GM12878 (cell line): ENCODE measurements at regions not wholly inside any gene's neighbourhood (a gene's known extent, or its start where the extent isn't known, plus 50 kb on each side); places are given as distances from the start of the nearest gene placed in this dataset.

Source experiments
- HDGF ChIP-seq: fragments of 450-650 bp; IDR thresholded peaks from 2 replicates; pipeline ENCODE4 v1.6.1; 2016; ENCODE audit warnings: antibody characterized with exemption
- NFYB ChIP-seq: IDR thresholded peaks from 2 replicates; pipeline ENCODE4 v1.6.1; 2011; ENCODE audit warnings: low read depth, mild to moderate bottlenecking, low read length, improper control_type of control experiment, moderate library complexity; ENCODE audit not compliant: insufficient read depth
- POLR2AphosphoS2 ChIP-seq: IDR thresholded peaks from 2 replicates; pipeline ENCODE4 v1.6.1; 2011; ENCODE audit warnings: low read depth, mild to moderate bottlenecking, low read length, improper control_type of control experiment, moderate library complexity
- POLR2AphosphoS5 ChIP-seq: IDR thresholded peaks from 2 replicates; pipeline ENCODE4 v1.6.1; 2011; ENCODE audit warnings: mild to moderate bottlenecking, low read length, inconsistent platforms
- RAD21 ChIP-seq: IDR thresholded peaks from 2 replicates; pipeline ENCODE4 v1.6.1; 2011; ENCODE audit warnings: mild to moderate bottlenecking, low read depth, low read length, moderate library complexity; ENCODE audit not compliant: insufficient read depth
- YBX1 ChIP-seq: fragments of 450-650 bp; IDR thresholded peaks from 2 replicates; pipeline ENCODE4 v1.6.1; 2016; ENCODE audit warnings: antibody characterized with exemption
- TF ChIP-seq, protein P1 (sequence below): fragments of 450-650 bp; IDR thresholded peaks from 2 replicates; pipeline ENCODE4 v1.6.1; 2018; ENCODE audit warnings: mild to moderate bottlenecking, low read depth, moderate library complexity; ENCODE audit not compliant: partially characterized antibody
- TF ChIP-seq, protein P2 (sequence below): fragments of 450-650 bp; formaldehyde crosslinking; IDR thresholded peaks from 2 replicates; pipeline ENCODE4 v1.4.0; 2020; ENCODE audit warnings: mild to moderate bottlenecking, moderate library complexity

DNA sequence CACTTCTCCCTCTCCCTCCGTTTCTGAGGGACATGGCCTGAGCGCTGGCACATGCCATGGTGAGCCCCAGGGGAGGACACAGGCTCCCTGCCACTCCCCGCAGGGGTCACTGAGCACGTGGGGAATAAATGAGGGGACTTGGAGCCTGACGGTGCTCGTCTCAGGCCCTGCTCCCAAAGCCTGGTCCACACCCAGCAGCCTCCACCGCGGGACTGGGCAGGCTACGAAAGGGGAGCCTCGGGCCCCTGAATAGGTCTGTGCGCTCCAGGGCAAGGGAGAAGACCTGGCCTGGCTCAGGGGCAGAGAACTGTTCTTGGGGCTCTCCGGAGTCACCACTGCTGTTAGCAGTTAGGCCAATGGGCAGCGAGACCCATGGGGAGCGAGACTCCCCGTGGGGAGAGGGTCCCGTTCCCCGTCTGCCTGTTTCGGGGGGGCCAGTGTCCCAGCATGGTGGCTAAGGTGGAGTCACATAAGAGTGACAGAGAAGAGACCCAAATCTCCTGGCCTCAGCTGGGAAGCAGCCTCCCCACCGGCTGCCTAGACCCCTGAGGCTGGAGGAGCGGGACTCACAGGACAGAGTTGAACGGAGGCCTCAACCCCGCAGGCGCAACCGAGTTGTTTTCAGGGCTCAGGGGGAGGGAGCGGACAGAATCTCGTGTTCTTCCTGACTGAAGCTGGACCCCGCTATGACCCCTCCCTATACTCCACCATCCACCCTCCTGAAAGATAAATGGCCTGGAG is 329.8 kb upstream of the SFSWAP start (continued):
- TF ChIP-seq, protein P1, sequence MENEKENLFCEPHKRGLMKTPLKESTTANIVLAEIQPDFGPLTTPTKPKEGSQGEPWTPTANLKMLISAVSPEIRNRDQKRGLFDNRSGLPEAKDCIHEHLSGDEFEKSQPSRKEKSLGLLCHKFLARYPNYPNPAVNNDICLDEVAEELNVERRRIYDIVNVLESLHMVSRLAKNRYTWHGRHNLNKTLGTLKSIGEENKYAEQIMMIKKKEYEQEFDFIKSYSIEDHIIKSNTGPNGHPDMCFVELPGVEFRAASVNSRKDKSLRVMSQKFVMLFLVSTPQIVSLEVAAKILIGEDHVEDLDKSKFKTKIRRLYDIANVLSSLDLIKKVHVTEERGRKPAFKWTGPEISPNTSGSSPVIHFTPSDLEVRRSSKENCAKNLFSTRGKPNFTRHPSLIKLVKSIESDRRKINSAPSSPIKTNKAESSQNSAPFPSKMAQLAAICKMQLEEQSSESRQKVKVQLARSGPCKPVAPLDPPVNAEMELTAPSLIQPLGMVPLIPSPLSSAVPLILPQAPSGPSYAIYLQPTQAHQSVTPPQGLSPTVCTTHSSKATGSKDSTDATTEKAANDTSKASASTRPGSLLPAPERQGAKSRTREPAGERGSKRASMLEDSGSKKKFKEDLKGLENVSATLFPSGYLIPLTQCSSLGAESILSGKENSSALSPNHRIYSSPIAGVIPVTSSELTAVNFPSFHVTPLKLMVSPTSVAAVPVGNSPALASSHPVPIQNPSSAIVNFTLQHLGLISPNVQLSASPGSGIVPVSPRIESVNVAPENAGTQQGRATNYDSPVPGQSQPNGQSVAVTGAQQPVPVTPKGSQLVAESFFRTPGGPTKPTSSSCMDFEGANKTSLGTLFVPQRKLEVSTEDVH: no peak
- TF ChIP-seq HDGF (no peak), NFYB (no peak), POLR2AphosphoS5 (no peak), RAD21 (no peak), POLR2AphosphoS2 (no peak), YBX1 (no peak)
- TF ChIP-seq, protein P2, sequence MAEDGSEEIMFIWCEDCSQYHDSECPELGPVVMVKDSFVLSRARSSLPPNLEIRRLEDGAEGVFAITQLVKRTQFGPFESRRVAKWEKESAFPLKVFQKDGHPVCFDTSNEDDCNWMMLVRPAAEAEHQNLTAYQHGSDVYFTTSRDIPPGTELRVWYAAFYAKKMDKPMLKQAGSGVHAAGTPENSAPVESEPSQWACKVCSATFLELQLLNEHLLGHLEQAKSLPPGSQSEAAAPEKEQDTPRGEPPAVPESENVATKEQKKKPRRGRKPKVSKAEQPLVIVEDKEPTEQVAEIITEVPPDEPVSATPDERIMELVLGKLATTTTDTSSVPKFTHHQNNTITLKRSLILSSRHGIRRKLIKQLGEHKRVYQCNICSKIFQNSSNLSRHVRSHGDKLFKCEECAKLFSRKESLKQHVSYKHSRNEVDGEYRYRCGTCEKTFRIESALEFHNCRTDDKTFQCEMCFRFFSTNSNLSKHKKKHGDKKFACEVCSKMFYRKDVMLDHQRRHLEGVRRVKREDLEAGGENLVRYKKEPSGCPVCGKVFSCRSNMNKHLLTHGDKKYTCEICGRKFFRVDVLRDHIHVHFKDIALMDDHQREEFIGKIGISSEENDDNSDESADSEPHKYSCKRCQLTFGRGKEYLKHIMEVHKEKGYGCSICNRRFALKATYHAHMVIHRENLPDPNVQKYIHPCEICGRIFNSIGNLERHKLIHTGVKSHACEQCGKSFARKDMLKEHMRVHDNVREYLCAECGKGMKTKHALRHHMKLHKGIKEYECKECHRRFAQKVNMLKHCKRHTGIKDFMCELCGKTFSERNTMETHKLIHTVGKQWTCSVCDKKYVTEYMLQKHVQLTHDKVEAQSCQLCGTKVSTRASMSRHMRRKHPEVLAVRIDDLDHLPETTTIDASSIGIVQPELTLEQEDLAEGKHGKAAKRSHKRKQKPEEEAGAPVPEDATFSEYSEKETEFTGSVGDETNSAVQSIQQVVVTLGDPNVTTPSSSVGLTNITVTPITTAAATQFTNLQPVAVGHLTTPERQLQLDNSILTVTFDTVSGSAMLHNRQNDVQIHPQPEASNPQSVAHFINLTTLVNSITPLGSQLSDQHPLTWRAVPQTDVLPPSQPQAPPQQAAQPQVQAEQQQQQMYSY (CRISPR knock-in tag): no peak
